NCI-H2029 (cell line): ENCODE measurements at regions not wholly inside any gene's neighbourhood (a gene's known extent, or its start where the extent isn't known, plus 50 kb on each side); places are given as distances from the start of the nearest gene placed in this dataset.

Source experiments
- DNase-seq: peaks from one replicate; lab custom pipeline; 2025; lab: John Stamatoyannopoulos, UW

DNA sequence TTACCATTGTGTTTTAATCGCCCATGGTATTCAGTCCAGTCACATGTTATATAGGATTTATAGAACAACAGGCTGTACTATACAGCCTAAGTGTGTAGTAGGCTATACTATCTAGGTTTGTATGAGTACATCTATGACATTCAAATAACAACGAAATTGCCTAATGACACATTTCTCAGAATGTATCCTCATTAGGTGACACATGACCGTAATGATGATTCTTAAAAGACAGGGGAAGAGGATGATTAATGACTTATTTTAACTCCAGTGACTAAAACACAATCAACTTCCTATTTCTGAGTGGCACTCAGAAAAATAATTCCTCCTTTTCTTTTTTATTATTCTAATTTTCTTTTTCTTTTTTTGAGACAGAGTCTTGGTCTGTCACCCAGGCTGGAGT lies 63.0 kb upstream of the ACSL3 start:
- no peak for DNase-seq

DNA sequence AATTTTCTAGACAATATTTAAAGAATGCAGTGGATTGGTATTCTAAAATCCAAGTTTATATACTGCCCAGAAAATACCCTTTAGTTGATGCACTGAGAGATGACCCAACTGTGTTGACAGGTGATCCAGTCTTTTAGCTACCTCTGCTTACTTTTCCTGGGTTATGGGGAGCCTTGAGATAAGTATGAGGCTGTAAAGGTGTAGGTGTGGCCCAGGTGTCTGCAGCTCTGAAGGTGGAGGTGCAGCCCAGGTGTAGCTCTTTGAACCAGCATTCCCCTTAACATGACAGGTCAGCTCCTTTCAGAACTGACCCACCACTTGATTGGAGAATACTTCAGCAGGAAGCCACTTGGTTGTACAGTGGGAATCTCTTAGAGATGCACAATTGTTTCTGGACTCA lies 62.3 kb upstream of the ACSL3 start:
- DNase-seq, result no peak

DNA sequence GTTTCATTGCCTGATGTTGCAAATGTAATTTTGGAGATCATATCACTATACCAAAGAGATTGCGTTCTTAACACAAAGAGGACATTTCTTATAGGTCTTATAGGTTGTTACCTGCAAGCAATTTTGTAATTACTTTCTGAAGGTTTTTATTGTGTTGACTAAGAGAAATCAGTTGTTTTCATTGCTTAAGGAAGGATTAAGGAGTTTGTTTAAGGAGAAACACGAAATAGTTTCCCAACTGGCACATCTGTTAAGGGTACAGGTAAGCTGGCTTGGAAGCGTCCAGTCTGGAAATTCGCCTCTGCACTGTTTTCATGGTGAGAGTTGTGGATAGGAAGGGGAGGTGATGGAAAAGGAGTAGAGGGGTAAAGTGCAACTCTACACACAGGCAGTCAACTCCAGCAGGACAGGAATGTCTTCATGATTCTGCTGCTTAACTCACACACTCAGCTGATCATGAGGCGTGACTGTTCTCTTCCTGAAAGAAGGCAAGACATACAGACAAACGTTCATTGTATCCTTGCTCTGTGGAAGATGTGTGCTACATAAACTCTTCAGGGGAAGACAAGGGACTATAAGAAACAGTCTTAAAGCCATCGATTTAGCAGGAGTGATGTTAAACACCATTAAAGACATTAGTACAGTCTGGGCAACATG lies 61.4 kb upstream of the ACSL3 start:
- no peak for DNase-seq

DNA sequence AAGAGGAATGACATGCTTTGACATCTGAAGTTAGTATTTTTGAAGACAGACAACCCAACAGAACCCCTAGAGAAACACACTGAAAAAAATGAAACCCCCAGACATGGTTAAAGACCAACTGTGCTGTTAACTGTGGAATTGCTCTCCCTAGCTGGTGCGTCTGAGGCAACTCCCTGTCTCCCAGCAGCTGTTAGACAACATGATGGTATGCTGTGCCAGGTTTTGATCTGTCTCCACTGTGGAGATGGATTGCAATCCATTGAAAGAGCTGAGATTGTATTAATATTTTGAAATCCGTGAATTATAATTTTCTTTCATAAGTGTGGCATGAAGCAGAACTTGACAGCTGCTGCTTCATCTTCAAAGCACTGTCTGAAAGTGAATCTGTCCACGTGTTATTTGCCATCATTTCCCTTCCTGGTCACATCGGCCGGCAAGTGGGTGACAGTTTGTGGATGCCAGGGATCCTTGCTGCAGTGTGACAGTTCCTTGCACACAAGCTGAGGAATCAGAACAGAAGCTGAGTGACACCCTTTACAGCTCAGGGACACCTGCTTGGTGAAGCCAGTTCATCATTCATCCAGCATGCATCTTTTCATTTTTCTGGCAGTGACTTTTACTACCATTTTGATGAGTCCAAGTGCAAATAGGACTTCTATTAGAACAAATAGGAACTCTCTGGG lies 58.2 kb upstream of the ACSL3 start:
- DNase-seq, result no peak

DNA sequence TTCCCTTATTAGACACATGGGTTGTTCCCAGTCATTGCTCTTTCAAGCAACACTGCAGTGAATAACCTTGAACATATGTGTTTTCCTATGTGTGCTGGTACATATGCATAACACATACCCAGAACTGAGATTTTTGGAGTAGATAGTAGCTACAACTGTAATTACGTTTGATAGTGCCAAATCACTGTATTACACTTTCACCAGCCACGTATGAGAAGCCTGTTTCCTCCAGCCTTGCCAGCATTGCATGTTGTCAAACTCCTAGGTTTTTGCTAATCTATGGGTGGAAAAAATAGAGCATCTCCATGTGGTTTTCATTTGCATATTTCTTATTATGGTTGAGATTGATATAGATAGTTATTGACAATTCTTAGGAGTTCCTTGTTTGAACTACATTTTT lies 56.5 kb upstream of the ACSL3 start:
- no peak for DNase-seq

DNA sequence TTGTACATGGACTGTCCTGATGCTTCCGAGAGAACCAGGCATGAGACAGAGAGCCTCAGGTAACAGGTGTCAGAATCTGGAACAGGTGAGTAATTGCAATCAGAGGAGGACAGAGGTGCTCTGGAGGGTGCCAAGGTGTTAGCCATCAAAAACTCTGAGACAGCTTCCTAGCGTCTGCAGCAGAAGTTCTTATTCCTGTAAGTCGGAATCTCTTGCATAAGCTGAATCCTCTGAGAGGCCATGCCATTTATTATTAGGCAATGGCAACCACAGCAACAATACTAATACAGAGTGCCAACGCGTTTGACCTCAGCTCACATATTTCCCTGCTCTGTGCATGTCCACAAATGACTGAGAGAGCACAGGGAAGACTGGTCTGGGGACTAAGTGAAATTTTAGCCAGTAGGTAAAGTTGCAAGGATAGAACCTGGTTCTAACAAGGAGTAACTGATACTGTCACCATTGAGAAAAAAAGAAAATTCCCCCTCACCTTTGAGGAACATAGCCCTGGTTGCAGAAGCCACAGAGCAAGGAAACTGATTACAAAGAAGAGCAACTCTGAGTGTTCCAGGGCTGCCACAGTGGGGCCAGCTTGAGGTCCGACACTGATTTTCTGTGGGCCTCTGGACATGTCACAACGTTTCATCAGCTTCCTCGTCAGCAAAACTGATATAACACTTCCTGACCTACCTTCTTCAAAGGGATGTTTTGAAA lies 55.1 kb upstream of the ACSL3 start:
- DNase-seq, result no peak

DNA sequence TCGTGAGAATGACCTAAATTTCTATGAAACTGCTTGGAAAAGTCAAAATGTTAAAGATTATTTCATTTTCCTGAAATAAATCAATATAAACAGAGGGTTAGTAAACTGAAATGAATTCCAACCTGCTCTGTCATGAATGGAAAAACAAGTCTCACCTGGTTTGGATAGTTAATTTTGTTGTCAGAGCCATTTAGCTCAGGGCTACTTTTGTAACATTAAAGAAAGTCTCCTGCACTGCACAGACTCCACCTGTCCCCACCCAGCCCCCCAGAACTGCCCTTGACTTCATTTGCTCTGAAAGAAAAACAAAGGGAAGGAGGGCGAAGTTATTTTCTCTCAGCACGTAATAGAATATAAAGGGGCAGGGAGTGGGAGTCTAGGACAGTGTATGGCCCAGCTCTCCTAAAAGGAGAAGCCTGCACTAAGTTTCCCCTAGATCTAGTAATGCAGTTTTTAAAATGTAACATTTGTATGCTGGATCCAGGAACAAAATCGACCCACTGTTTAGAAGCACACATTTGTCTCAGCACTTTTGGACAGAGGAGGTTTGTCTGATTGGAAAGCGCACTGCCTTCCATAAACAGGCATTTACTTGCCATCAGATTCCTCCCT lies 54.2 kb upstream of the ACSL3 start:
- no peak for DNase-seq

DNA sequence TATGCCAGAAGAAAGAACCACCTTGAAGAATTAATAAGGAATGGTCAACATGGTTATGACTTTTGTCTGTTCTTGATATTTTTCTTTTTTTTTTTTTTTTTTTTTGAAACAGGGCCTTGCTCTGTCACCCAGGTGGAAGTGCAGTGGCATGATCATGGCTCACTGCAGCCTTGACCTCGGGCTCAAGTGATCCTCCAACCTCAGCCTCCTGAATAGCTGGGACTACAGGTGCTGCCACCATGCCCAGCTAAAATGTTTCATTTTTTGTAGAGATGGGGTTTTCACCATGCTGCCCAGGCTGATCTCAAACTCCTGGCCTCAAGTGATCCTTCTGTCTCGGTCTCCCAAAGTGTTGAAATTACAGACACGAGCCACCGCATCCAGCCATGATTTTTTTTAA lies 53.4 kb upstream of the ACSL3 start:
- no peak for DNase-seq

DNA sequence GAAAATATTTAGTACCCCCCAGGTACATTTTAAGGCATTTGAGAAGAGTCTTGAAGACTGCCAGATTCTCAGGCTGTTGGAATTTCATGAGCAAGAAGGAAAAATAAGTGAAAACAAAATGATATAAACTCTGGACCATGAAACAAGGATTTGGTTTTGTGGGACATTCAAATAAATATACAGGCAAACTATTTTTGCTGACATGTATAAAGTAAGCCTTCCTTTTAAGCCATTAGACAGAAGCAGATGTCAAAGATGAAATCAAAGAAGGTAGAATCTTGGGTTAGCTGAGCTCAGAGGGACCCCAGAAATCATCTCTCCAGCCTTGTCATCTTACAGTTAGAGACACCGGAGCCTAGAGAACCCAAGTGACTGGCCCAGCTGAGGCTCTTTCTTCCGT lies 51.3 kb upstream of the ACSL3 start:
- DNase-seq, result no peak

DNA sequence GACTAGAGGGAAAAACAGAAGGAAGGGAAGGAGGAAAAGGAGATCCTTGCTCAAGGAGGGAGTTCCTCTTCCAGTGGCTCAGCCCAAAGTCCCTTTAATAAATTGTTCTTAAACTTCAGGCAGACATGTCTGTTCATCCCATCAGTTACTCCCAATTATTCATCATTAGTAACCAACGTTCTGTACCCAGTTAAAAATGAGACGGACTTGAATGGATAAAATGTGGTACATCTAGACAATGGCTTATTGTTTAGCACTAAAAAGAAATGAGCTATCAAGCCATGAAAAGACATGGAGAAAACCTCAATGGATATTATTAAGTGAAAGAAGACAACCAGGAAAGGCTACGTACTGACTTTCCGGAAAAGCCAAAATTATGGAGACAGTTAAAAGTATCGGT lies 50.8 kb upstream of the ACSL3 start:
- no peak for DNase-seq
